ENCODE measurements at regions not wholly inside any gene's neighbourhood (a gene's known extent, or its start where the extent isn't known, plus 50 kb on each side); places are given as distances from the start of the nearest gene placed in this dataset.

DNA sequence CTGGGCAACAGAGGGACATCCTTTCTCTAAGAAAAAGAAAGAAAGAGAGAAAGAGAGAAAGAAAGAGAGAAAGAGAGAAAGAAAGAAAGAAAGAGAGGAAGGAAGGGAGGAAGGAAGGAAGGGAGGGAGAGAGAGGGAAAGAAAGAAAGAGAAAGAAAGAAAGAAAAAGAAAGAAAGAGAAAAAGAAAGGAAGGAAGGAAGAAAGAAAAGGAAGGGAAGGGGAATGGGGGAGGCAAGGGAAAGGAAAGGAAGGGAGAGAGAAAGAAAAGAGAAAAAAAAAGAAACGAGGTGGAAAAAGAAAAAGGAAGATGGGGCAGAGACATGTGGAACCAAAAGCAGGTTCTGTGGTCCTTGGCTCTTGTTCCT is 82.9 kb upstream of the SMNDC1 start:
- DNase-seq (ENCODE audit: low read depth) (no peak), FAIRE-seq (no peak)
- Histone ChIP-seq H3K4me3 (ENCODE audit: low read depth, low read length) (no peak overlapping the region), H3K27me3 (ENCODE audit: control insufficient read depth, insufficient read depth, low read length) (no peaks in the 10 kb centered on the region), H3K36me3 (ENCODE audit: control insufficient read depth, insufficient read depth, low read length) (no peaks in the 10 kb centered on the region)
- TF ChIP-seq, protein P1, sequence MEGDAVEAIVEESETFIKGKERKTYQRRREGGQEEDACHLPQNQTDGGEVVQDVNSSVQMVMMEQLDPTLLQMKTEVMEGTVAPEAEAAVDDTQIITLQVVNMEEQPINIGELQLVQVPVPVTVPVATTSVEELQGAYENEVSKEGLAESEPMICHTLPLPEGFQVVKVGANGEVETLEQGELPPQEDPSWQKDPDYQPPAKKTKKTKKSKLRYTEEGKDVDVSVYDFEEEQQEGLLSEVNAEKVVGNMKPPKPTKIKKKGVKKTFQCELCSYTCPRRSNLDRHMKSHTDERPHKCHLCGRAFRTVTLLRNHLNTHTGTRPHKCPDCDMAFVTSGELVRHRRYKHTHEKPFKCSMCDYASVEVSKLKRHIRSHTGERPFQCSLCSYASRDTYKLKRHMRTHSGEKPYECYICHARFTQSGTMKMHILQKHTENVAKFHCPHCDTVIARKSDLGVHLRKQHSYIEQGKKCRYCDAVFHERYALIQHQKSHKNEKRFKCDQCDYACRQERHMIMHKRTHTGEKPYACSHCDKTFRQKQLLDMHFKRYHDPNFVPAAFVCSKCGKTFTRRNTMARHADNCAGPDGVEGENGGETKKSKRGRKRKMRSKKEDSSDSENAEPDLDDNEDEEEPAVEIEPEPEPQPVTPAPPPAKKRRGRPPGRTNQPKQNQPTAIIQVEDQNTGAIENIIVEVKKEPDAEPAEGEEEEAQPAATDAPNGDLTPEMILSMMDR (IDR thresholded peaks at IDR 0.05; ENCODE audit: insufficient read depth, low read length, severe bottlenecking): no peak

DNA sequence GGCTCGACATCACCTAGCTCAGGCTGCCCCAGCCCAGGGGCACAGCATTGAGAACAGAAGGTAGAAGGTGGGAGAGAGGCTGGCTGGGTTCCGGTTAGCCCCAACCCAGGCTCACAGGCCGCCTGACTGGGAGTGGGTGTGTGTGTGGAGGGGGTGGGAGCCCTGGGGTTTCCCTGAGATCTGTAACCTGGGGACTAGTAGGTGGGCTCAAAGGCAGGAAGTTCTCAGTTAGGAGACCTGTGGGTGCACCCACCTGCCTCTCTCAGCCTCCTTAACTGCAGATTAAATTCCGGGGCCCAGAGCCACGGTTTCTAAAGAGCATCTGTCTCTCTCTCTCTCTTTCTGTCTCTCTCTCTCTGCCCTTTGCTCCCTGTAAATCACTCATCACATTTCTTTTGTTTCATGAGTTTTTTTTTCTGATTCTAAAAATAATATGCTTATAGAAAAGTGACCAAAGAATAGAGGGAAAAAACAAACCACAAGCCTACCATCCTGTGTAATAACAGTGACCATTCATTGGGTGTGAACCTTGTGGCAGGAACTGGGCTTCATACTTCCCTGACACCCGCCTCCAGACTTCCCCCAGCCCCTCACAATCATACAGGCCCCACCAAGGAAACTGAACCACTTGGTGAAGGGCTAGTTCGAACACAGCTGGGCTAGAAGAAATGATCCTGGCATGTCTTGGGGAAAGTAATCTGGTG is 83.4 kb upstream of the SMNDC1 start:
- no peak for DNase-seq (ENCODE audit: low read depth)
- H3K4me3 ChIP-seq (ENCODE audit: low read depth, low read length): no peak overlapping the region
- TF ChIP-seq, protein P1 (IDR thresholded peaks at IDR 0.05; ENCODE audit: insufficient read depth, low read length, severe bottlenecking): no peak
- no peak for FAIRE-seq
- H3K36me3 ChIP-seq (ENCODE audit: control insufficient read depth, insufficient read depth, low read length): no peaks in the 10 kb centered on the region
- H3K27me3 ChIP-seq (ENCODE audit: control insufficient read depth, insufficient read depth, low read length): no peaks in the 10 kb centered on the region

DNA sequence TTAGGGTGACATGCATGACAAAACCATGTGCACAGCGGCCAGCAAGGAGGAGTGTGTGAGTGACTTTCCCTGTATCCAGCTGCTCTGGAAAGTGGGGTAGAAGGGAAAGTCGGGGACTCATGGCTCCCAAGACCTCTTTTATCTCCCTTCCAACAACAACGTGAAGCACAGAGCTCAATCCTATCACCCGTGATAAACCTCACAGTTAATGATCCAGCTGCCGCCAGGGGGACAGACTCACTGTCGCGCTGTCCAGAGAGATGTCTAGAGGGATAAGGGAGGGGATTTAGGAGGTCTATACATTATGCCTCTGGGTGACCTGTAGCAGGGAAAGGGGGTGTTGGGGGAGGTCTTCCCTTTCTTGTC is 84.0 kb upstream of the SMNDC1 start:
- TF ChIP-seq, protein P1 (IDR thresholded peaks at IDR 0.05; ENCODE audit: insufficient read depth, low read length, severe bottlenecking): peak; percentile 13
- no peak for FAIRE-seq
- no peak for DNase-seq (ENCODE audit: low read depth)
- H3K36me3 ChIP-seq (ENCODE audit: control insufficient read depth, insufficient read depth, low read length): no peaks in the 10 kb centered on the region
- no peak overlapping the region for H3K4me3 ChIP-seq (ENCODE audit: low read depth, low read length)
- H3K27me3 ChIP-seq (ENCODE audit: control insufficient read depth, insufficient read depth, low read length): no peaks in the 10 kb centered on the region

DNA sequence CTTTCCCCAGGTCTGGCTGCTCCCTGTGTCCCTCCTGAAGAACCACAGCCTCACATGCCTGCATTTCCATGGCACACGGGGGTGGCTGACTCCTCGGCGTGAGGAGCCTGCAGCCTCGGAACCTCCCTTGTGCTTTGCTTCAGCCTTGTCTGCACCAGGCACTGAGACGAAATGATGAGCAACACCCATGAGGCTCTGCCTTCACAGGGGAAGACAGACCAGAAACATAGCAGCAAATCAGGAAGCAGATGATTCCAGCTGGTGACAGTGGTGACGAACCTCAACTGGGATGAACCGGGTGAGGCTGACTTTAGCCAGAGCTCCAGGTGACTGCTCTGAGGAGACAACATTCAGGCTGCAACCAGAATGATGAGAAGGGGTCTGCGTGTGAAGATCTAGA is 84.5 kb upstream of the SMNDC1 start:
- TF ChIP-seq, protein P1 (IDR thresholded peaks at IDR 0.05; ENCODE audit: insufficient read depth, low read length, severe bottlenecking): no peak
- no peaks in the 10 kb centered on the region for H3K27me3 ChIP-seq (ENCODE audit: control insufficient read depth, insufficient read depth, low read length)
- no peaks in the 10 kb centered on the region for H3K36me3 ChIP-seq (ENCODE audit: control insufficient read depth, insufficient read depth, low read length)
- no peak overlapping the region for H3K4me3 ChIP-seq (ENCODE audit: low read depth, low read length)
- no peak for DNase-seq (ENCODE audit: low read depth)
- no peak for FAIRE-seq

DNA sequence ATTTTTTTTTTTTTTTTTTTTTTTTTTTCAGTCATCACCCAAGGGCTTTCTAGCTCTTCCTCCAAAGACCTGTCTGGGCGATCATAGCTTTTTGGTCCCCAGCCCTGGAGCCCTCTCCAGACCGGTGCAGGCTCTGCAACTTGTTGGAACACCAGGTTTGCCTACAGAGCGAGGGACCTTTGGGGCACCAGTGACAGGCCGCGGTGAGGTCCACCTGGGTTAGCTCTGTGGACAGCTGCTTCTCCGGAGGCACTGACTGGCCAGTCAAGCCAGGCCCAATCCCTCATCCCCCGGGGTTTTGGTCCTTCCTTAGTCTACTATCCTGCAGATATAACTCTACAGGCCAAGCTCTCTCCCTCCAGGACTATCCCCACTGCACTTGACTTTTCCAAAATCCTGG is 86.8 kb upstream of the SMNDC1 start:
- Histone ChIP-seq H3K4me3 (ENCODE audit: low read depth, low read length) (no peak overlapping the region), H3K36me3 (ENCODE audit: control insufficient read depth, insufficient read depth, low read length) (no peaks in the 10 kb centered on the region), H3K27me3 (ENCODE audit: control insufficient read depth, insufficient read depth, low read length) (no peaks in the 10 kb centered on the region)
- FAIRE-seq (no peak), DNase-seq (ENCODE audit: low read depth) (no peak)
- TF ChIP-seq, protein P1 (IDR thresholded peaks at IDR 0.05; ENCODE audit: insufficient read depth, low read length, severe bottlenecking): no peak

DNA sequence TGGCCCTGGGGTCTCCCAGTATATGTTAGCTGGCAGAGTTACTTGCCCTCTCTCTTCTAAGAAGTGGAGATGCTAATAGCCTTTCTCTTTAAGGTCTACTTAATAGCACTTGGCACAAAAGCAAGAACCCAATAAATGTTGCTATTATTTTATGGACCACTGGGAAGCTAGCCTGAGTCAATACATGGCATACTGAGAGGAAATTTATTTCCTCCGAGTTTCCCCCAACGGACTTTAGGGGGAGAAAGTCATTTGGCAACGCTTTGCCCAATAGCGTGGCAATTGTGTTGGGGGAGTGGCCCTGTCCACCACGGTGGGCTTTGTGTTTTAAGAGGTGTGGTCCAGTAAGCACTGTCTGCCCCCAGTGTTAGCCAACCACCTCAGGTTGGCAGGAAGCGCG is 87.4 kb upstream of the SMNDC1 start:
- DNase-seq (ENCODE audit: low read depth) (no peak), FAIRE-seq (no peak)
- no peak overlapping the region for H3K4me3 ChIP-seq (ENCODE audit: low read depth, low read length)
- H3K36me3 ChIP-seq (ENCODE audit: control insufficient read depth, insufficient read depth, low read length): no peaks in the 10 kb centered on the region
- no peaks in the 10 kb centered on the region for H3K27me3 ChIP-seq (ENCODE audit: control insufficient read depth, insufficient read depth, low read length)
- TF ChIP-seq, protein P1 (IDR thresholded peaks at IDR 0.05; ENCODE audit: insufficient read depth, low read length, severe bottlenecking): no peak
